Adrenal gland (tissue), 9 donors: ENCODE measurements at regions not wholly inside any gene's neighbourhood (a gene's known extent, or its start where the extent isn't known, plus 50 kb on each side); places are given as distances from the start of the nearest gene placed in this dataset.
A peak's percentile ranks its signal among the peaks of the same experiment; 100 is the strongest.

Experiments used
- DNase-seq, 7 donors: peaks; one replicate each; pipeline ENCODE4 v3.0.0-alpha.2; 2019 to 2020
- H3K27ac ChIP-seq, 5 donors: fragments of 200-600 bp; sonication (generic) in 4 of 5; 1 replicate in 3 of 5; 2 replicates in 2 of 5; pipeline versions ENCODE4 v1.5.1 to v1.8.0; 2016 to 2020; ENCODE audit warnings: mild to moderate bottlenecking in 1 of 5
- H3K27me3 ChIP-seq: fragments of 200-600 bp; 2 replicates; pipeline ENCODE4 v1.8.0; 2021
- H3K36me3 ChIP-seq, 2 donors: fragments of 200-600 bp; replicated peaks in 1 of 2; 1 replicate in 1 of 2; 2 replicates in 1 of 2; pipeline versions ENCODE4 v1.5.1 to v1.8.0; 2018 to 2022
- H3K4me1 ChIP-seq, 2 donors: fragments of 200-600 bp; replicated peaks in 1 of 2; 1 replicate in 1 of 2; 2 replicates in 1 of 2; pipeline versions ENCODE4 v1.5.1 to v1.8.0; 2018 to 2021
- H3K4me3 ChIP-seq, 4 donors: fragments of 200-600 bp; sonication (generic) in 3 of 4; one replicate each; pipeline ENCODE4 v1.5.1; 2016 to 2018
- H3K9me3 ChIP-seq, 3 donors: fragments of 200-600 bp; sonication (generic) in 1 of 3; replicated peaks in 1 of 3; 1 replicate in 2 of 3; 2 replicates in 1 of 3; pipeline versions ENCODE4 v1.5.1 to v1.8.0; 2016 to 2021
- CTCF ChIP-seq, 6 experiments: fragments of 450-650 bp in 4 of 6; fragments of 200-600 bp in 2 of 6; sonication (generic) in 1 of 6; IDR thresholded peaks; 1 replicate in 5 of 6; 2 replicates in 1 of 6; pipeline versions ENCODE4 v1.5.1 to v1.8.0; 2016 to 2021; ENCODE audit warnings: antibody characterized with exemption in 6 of 6, mild to moderate bottlenecking in 2 of 6, moderate library complexity in 1 of 6
- POLR2A ChIP-seq, 2 donors: fragments of 450-650 bp; IDR thresholded peaks; one replicate each; pipeline ENCODE4 v1.6.1; 2017; ENCODE audit warnings: antibody characterized with exemption in 2 of 2, mild to moderate bottlenecking in 2 of 2, moderate library complexity in 1 of 2
- WGBS, 4 donors: extraction: QIAGEN DNeasy Blood & Tissue Kit in 2 of 4; methylation state at CpG; one replicate each; pipeline versions ENCODE4 v1.1.5 to v1.1.7; 2013 to 2017; 5-methylcytosine and 5-hydroxymethylcytosine counted together
- intact Hi-C, 2 donors: fragments of 100-400 bp; cut with DNase I; formaldehyde crosslinking; loops; one replicate each; pipeline versions ENCODE4 v1.14.1 to v1.15.0; 2022 to 2023
- donor health status: healthy with polysubstance abuse.
- donor health status: Bipolar disorder and iron deficiency.
- donor health status: DM: yes; HTN: yes; CAD: no.
- donor health status: DM: no; HTN: no; CAD: no.
- donor health status: DM: no; HTN: no; CAD: no.

GRCh38 chr21:15219039-15219438 lies 154.2 kb upstream of the NRIP1 start:
- Histone ChIP-seq H3K36me3 (no peaks in the 10 kb centered on the region), H3K27ac (no peak overlapping the region), H3K4me1 (peaks cover 0 to 16% of the 10 kb centered on the region in 2 donors), H3K27me3 (no peaks in the 10 kb centered on the region), H3K4me3 (no peak overlapping the region), H3K9me3 (no peaks in the 10 kb centered on the region)
- intact Hi-C loops, result no loop called here
- DNase-seq, result no peak
- TF ChIP-seq POLR2A (IDR thresholded peaks at IDR 0.05) (no peak), CTCF (IDR thresholded peaks at IDR 0.05) (no peak)
- 78 to 92% (median 84%) methylated on average over 2 to 5 of the region's 5 CpGs for WGBS, 4 donors

GRCh38 chr21:15219894-15220293 lies 155.1 kb upstream of the NRIP1 start:
- H3K36me3 ChIP-seq, result no peaks in the 10 kb centered on the region
- no peak for DNase-seq
- no peak for TF ChIP-seq CTCF (IDR thresholded peaks at IDR 0.05)
- no peak for TF ChIP-seq POLR2A (IDR thresholded peaks at IDR 0.05)
- intact Hi-C loops, result no loop called here
- H3K4me3 ChIP-seq, result no peak overlapping the region
- H3K27ac ChIP-seq, result no peak overlapping the region
- H3K27me3 ChIP-seq, result no peaks in the 10 kb centered on the region
- H3K9me3 ChIP-seq, result no peaks in the 10 kb centered on the region
- peaks cover 0 to 16% of the 10 kb centered on the region in 2 donors for H3K4me1 ChIP-seq
- WGBS, 4 donors, result 77 to 85% (median 81%) methylated on average over 6 of the region's 6 CpGs

GRCh38 chr21:15221799-15222386 lies 157.1 kb upstream of the NRIP1 start:
- Histone ChIP-seq H3K36me3 (no peaks in the 10 kb centered on the region), H3K27ac (peak overlapping the region in 1 of 5 donors; percentile 56), H3K4me3 (no peak overlapping the region), H3K27me3 (no peaks in the 10 kb centered on the region), H3K9me3 (no peaks in the 10 kb centered on the region), H3K4me1 (peaks cover 0 to 16% of the 10 kb centered on the region in 2 donors)
- TF ChIP-seq CTCF (IDR thresholded peaks at IDR 0.05) (peak in 1 of 6 experiments; percentile 12), POLR2A (IDR thresholded peaks at IDR 0.05) (no peak)
- intact Hi-C loops, result no loop called here
- peak in 6 of 7 donors; percentile 69 to 93 (median 82) for DNase-seq

- no peaks in the 10 kb centered on the region for H3K27me3 ChIP-seq
- WGBS, 4 donors, result 31 to 60% (median 58%) methylated on average over 3 of the region's 3 CpGs
- peak overlapping the region in 1 of 5 donors; percentile 23 for H3K27ac ChIP-seq
- no peaks in the 10 kb centered on the region for H3K36me3 ChIP-seq
- peaks cover 0 to 16% of the 10 kb centered on the region in 2 donors for H3K4me1 ChIP-seq
- intact Hi-C loops, result no loop called here
- no peak for DNase-seq
- H3K4me3 ChIP-seq, result no peak overlapping the region
- TF ChIP-seq CTCF (IDR thresholded peaks at IDR 0.05), result no peak
- TF ChIP-seq POLR2A (IDR thresholded peaks at IDR 0.05), result no peak
- no peaks in the 10 kb centered on the region for H3K9me3 ChIP-seq
Observed at GRCh38 chr21:15222707-15223106, 157.9 kb upstream of the NRIP1 start.
